G401 (cell line): ENCODE measurements at regions not wholly inside any gene's neighbourhood (a gene's known extent, or its start where the extent isn't known, plus 50 kb on each side); places are given as distances from the start of the nearest gene placed in this dataset.
"Not testable (repeated sequence)": the region's sequence is repeated elsewhere in the genome, so short reads cannot be mapped to it uniquely, and the experiment has no call there.

Experiments
- DNase-seq: peaks from one replicate; pipeline ENCODE4 v3.0.0-alpha.2; 2015; ENCODE audit warnings: low spot score
- in situ Hi-C: cut with HindIII; loops from 2 replicates; pipeline ENCODE4 v1.10.0; 2016; ENCODE audit warnings: low sequenced_read_pairs, mixed read lengths

DNA sequence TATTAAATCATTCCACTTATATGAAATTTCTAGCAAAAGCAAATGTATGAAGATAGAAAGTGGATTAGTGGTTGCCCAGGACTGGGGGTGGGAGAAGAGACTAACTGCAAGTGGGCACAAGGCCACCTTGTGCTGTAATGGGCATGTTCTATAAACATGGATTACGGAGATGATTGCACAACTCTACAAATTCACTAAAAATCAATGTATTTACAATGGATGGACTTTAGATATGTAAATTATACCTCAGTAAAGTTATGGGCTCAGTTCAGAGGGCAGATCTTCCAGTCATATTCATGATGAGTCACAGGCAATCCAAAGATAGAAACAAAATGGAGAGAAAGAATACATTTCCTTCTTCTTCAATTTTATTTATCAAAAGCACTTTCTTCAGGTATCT, 173.9 kb downstream of the NDUFA12 start:
- no peak for DNase-seq
- in situ Hi-C loops: no loop called here

DNA sequence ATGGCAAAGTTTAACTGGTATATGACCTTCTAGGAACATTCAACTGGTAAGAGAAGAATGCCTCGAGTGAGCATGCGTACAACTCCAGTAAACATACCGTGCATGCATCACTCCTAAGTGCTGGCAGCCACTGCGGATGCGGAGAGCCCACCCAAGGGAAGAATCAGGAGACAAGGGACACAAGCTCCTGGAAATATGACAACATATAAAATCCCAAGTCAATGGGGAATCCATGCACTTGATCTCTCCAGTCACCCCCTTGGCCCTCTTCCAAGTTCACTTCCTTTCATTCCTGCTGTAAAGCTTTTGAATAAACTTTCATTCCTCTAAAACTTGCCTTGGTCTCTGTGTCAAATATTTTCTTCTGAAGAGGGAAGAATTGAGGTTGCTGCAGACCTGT, 168.7 kb upstream of the TMCC3 start:
- in situ Hi-C loops: no loop called here
- no peak for DNase-seq

DNA sequence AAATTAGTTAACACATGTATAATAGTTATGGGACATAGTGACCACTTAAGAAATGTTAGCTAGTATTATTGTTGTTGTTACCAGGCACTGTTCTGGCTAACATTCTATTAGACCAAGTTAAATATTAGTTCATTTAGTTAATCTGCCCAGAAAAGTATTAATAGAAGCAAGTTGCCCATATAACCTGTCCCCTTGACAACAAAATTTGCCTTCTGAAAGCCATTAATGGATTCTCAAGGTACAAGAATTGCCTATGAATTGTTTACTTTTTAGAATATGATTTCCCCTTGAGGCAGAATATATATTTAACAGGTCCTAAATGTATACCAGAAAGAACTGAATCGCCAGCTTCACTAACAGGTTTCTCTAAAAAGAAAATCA, 167.3 kb upstream of the TMCC3 start:
- no peak for DNase-seq
- in situ Hi-C loops: no loop called here

- in situ Hi-C loops, DNase-seq: not testable (repeated sequence)
Observed at GRCh38 chr12:94817201-94817600, 166.8 kb upstream of the TMCC3 start.

DNA sequence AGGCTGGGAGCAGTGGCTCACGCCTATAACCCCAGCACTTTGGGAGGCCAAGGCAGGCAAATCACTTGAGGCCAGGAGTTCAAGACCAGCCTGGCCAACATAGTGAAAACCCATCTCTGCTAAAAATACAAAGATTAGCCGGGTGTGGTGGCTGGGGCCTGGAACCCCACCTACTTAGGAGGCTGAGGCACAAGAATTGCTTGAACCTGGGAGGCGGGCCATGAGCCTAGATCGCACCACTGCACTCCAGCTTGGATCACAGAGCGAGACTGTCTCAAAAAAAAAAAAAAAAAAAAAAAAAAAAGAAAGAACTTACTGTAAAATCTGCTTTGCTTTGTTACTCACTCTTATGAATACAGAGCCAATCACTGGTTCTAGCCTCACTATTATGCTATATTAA, 166.4 kb upstream of the TMCC3 start:
- in situ Hi-C loops, DNase-seq: not testable (repeated sequence)

- no peak for DNase-seq
- in situ Hi-C loops: no loop called here
Observed at GRCh38 chr12:94815958-94816357, 165.6 kb upstream of the TMCC3 start.

DNA sequence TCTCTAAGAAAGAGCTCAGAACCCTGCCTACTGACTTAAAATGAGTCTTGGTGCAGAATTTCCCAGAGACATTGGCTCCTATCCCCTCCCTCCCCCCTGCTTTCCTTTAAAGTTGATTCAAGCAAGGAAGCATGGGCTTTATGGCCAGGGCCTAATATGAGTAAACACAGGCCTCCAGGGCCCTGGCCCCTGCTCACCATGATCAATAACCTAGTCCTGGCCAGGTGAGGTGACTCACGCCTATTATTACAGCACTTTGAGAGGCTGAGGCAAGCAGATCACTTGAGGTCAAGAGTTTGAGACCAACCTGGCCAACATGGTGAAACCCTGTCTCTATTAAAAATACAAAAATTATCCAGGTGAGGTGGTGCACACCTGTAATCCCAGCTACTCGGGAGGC, 165.1 kb upstream of the TMCC3 start:
- no peak for DNase-seq
- in situ Hi-C loops: no loop called here

DNA sequence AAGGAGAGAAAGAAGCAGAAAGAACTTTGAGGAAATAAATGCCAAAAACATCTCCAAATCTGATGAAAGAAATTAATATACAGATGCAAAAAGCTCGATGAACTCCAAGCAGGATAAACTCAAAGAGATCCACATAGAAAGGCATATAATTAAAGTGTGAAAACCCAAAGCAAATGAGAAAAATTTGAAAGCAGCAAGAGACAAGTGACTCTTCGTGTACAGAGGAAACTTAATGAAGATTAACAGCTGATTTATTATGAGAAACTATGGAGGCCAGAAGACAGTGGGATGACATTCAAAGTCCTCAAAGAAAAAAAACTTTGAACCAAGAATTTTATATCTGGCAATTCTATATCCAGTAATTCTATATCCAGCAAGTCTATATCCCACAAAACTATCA, 163.0 kb upstream of the TMCC3 start:
- in situ Hi-C loops: no loop called here

DNA sequence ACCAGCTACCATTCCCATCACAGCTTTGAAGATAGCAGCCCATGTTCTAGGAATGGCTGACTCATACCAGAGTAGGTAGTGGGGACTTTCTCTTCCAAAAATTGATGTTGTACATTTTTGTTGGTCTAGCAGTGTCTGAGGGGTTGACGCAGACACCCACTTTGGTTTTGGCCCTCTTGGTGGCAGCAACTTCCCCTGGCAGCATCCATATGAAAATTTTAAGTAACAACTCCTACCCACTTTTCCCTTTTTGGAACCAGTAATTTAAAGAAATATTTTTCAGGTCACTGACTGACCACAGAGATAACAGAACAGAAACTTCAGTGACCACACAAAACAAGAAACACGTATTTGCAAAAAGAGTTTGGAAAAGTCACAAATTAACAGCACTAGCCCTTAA, 162.0 kb upstream of the TMCC3 start:
- in situ Hi-C loops: no loop called here
- DNase-seq: no peak

More for the DNA sequence above, 163.0 kb upstream of the TMCC3 start:
- no peak for DNase-seq

GRCh38 chr12:94811611-94812010, 161.3 kb upstream of the TMCC3 start:
- in situ Hi-C loops: no loop called here
- DNase-seq: no peak

DNA sequence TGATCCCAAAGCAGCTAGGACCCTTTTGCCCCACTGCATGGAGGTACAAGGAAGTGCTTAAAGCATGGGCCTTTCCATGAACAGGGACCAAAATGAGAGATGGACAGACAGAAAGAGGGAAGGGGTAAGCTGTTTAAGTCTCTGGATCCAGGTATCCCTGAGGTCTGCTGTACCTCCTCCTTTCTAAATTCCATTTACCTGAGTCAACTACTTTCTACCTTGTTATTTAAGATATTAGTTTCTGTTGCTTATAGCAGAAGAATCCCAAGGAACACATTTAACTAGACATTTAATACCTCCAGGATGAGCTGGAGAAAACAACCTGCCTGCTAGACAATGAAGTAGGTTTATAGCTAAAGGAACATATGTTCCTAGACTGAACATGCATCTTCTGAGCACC, 157.6 kb upstream of the TMCC3 start:
- in situ Hi-C loops: no loop called here

DNA sequence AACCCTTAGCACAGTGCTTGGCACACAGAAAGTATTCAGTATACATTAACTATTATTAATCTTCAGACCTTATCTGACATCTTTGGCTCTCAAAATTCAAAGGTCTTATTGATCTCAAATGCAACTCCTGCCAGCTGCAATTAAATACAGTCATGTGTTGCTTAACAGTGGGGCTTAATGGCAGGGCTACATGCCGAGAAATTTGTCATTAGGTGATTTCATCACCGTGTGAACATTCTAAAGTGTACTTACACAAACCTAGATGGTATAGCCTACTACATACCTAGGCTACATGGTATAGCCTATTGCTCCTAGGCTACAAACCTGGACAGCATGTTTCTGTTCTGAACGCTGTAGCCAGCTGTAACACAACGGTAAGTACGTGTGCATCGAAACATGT, 156.3 kb upstream of the TMCC3 start:
- no peak for DNase-seq
- in situ Hi-C loops: no loop called here

More for the DNA sequence above, 157.6 kb upstream of the TMCC3 start:
- DNase-seq: no peak

DNA sequence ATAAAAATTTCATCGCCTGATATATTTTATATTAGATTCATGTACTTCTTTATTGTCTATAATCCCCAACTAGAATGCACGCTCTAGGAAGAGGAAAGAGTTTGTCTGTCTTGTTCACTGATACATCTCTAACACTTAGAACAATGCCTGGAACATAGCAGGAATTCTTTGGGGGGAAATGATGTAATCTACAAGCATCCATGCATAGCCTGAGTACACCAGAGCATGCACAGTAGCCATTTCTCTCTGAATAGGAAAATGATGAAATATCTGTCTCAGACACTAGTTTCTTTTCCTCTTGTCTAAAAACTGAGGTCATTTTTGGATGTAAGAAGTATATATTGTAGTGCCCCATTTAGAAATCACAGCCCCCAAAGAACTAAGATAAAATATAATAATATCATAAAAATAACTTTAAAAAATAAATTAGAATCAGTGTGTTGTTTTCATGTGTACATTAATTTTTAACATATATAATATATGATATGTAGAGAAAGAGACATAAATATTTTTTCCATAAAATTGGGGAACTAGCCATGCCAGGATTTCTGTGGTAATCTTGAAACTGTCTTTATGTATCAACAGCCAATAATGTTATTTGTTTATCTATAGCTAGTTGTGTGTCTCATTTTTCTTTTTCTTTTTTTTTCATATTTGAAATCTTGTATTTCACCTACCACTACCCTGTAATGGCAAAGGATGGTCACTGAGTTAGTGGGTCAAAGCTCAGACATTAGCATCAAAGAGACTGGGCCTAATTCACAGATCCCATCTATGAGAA, 155.6 kb upstream of the TMCC3 start:
- in situ Hi-C loops: no loop called here
- no peak for DNase-seq

- no peak for DNase-seq
- in situ Hi-C loops: no loop called here
Observed at GRCh38 chr12:94803939-94804338, 153.6 kb upstream of the TMCC3 start.

GRCh38 chr12:94802796-94803195, 152.4 kb upstream of the TMCC3 start:
- in situ Hi-C loops: no loop called here
- no peak for DNase-seq

- in situ Hi-C loops: no loop called here
- DNase-seq: no peak
Observed at GRCh38 chr12:94801745-94802144, 151.4 kb upstream of the TMCC3 start.

GRCh38 chr12:94799136-94799535, 148.8 kb upstream of the TMCC3 start:
- in situ Hi-C loops: no loop called here
- no peak for DNase-seq

- DNase-seq: no peak
- in situ Hi-C loops: no loop called here
Observed at GRCh38 chr12:94798113-94798512, 147.8 kb upstream of the TMCC3 start.

DNA sequence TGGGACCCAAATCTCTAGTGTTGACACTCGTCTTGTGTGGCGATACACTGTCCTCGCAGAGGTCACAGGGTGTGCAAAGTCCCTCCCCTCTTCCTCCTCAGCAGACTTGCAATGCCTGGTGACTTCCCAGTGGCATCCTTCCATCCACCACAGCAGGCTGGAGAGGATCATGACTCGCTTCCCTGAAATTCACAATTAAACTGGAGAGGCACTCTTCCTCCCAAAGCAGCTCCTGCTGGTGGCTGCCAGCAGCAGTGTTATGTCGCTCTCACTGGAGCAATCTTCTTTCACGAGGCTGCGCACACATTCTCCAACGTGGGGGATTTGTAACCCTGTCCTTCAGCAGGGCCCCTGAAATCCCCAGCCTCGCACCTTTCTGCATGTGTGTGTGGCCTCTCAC, 145.2 kb upstream of the TMCC3 start:
- in situ Hi-C loops: no loop called here
- peak; percentile 34 for DNase-seq

DNA sequence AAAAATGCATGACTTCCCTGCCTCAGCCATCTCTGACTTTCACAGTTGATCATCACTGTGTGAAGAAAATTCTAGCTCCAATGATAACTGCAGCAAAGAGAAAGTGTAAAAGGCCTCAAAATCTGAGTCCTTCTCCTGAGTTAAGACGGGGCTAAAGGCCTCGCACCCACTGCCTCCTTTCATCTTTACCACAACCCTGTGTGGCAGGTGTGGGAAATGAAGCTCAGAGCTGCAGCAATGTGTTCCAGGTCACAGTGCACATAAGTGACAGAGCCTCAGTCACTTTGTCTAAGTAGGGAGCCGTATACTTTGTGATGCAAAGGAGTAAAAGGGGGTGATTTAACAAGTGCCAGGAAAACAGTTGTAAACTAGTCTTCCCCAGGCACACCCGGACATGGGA, 144.7 kb upstream of the TMCC3 start:
- no peak for DNase-seq
- in situ Hi-C loops: no loop called here

DNA sequence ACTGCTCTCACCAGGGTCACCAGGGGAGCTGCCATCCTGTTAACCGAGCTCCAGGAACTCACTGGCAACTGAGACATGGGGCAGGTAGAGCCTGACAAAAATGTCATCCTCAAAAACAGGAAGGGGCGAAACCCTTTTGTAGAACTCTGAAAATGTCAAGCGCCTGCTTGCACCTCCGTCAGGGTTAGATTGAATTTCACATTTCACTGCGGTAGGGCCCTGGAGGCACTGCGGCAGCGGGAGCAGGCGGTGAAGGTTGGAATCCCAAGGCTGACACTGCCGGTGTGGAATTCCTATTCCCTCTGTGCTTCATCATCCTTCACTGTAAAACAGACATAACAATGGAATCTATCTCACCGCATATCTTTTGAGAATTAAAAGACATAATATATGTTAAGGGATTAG, 142.8 kb upstream of the TMCC3 start:
- in situ Hi-C loops: no loop called here
- no peak for DNase-seq
